Thymus (tissue), 11 donors: ENCODE measurements at regions not wholly inside any gene's neighbourhood (a gene's known extent, or its start where the extent isn't known, plus 50 kb on each side); places are given as distances from the start of the nearest gene placed in this dataset.

Source experiments
- DNase-seq, 9 donors: peaks; one replicate each; pipeline ENCODE4 v3.0.0-alpha.2; 2013; ENCODE audit warnings: low spot score in 9 of 9, low read depth in 6 of 9, missing footprints in 1 of 9
- H3K27ac ChIP-seq, 2 donors: one replicate each; pipeline ENCODE4 v1.5.1; 2013; ENCODE audit warnings: control low read depth in 1 of 2, low read depth in 1 of 2, low read length in 1 of 2, mild to moderate bottlenecking in 1 of 2, moderate library complexity in 1 of 2
- H3K27me3 ChIP-seq, 2 donors: one replicate each; pipeline ENCODE4 v1.5.1; 2013; ENCODE audit warnings: low read length in 1 of 2; ENCODE audit not compliant: control insufficient read depth in 2 of 2, insufficient read depth in 1 of 2
- H3K36me3 ChIP-seq, 2 donors: one replicate each; pipeline ENCODE4 v1.5.1; 2013; ENCODE audit warnings: low read length in 1 of 2, mild to moderate bottlenecking in 1 of 2, moderate library complexity in 1 of 2; ENCODE audit not compliant: control insufficient read depth in 2 of 2, insufficient read depth in 2 of 2
- H3K4me1 ChIP-seq, 2 donors: one replicate each; pipeline ENCODE4 v1.5.1; 2013; ENCODE audit warnings: low read length in 2 of 2; ENCODE audit not compliant: control insufficient read depth in 2 of 2, insufficient read depth in 2 of 2
- H3K4me3 ChIP-seq, 2 donors: one replicate each; pipeline ENCODE4 v1.5.1; 2013; ENCODE audit warnings: low read length in 2 of 2, control low read depth in 1 of 2, mild to moderate bottlenecking in 1 of 2
- H3K9me3 ChIP-seq, 2 donors: one replicate each; pipeline ENCODE4 v1.5.1; 2013; ENCODE audit warnings: low read length in 1 of 2, mild to moderate bottlenecking in 1 of 2; ENCODE audit not compliant: control insufficient read depth in 2 of 2, insufficient read depth in 1 of 2
- WGBS: extraction: QIAGEN DNeasy Blood & Tissue Kit; methylation state at CpG from one replicate; pipeline ENCODE4 v1.1.7; 2013; 5-methylcytosine and 5-hydroxymethylcytosine counted together
- donor health status: healthy.

- no peaks in the 10 kb centered on the region for H3K27me3 ChIP-seq
- H3K27ac ChIP-seq = no peak overlapping the region
- H3K4me3 ChIP-seq = no peak overlapping the region
- DNase-seq = no peak
- WGBS = 96% methylated on average over 2 of the region's 2 CpGs
- no peaks in the 10 kb centered on the region for H3K4me1 ChIP-seq
- no peaks in the 10 kb centered on the region for H3K9me3 ChIP-seq
- no peaks in the 10 kb centered on the region for H3K36me3 ChIP-seq
Observed at GRCh38 chr2:13572466-13572865, 855.7 kb downstream of the TRIB2 start.

GRCh38 chr2:13574831-13575230 lies 858.1 kb downstream of the TRIB2 start:
- Histone ChIP-seq H3K9me3 (no peaks in the 10 kb centered on the region), H3K27me3 (no peaks in the 10 kb centered on the region), H3K4me3 (no peak overlapping the region), H3K4me1 (no peaks in the 10 kb centered on the region), H3K36me3 (no peaks in the 10 kb centered on the region), H3K27ac (no peak overlapping the region)
- 86% methylated on average over 2 of the region's 2 CpGs for WGBS
- DNase-seq = no peak

- no peaks in the 10 kb centered on the region for H3K4me1 ChIP-seq
Observed at GRCh38 chr2:13576406-13577036, 859.8 kb downstream of the TRIB2 start.

GRCh38 chr2:13578547-13578946 lies 861.8 kb downstream of the TRIB2 start:
- Histone ChIP-seq H3K36me3 (no peaks in the 10 kb centered on the region), H3K4me3 (no peak overlapping the region), H3K27ac (no peak overlapping the region), H3K9me3 (no peaks in the 10 kb centered on the region), H3K4me1 (no peaks in the 10 kb centered on the region), H3K27me3 (no peaks in the 10 kb centered on the region)
- 83% methylated on average over 1 of the region's 1 CpG for WGBS
- no peak for DNase-seq

More at GRCh38 chr2:13576406-13577036, 859.8 kb downstream of the TRIB2 start:
- DNase-seq = no peak
- WGBS = 92% methylated on average over 2 of the region's 2 CpGs
- Histone ChIP-seq H3K9me3 (no peaks in the 10 kb centered on the region), H3K36me3 (no peaks in the 10 kb centered on the region), H3K27ac (no peak overlapping the region), H3K4me3 (no peak overlapping the region), H3K27me3 (no peaks in the 10 kb centered on the region)

- no peaks in the 10 kb centered on the region for H3K4me1 ChIP-seq
- no peaks in the 10 kb centered on the region for H3K36me3 ChIP-seq
- DNase-seq = no peak
- no peaks in the 10 kb centered on the region for H3K9me3 ChIP-seq
- no peak overlapping the region for H3K4me3 ChIP-seq
- no peak overlapping the region for H3K27ac ChIP-seq
- no peaks in the 10 kb centered on the region for H3K27me3 ChIP-seq
- 89% methylated on average over 10 of the region's 10 CpGs for WGBS
Observed at GRCh38 chr2:13581471-13581870, 864.7 kb downstream of the TRIB2 start.

GRCh38 chr2:13583609-13584008 lies 866.9 kb downstream of the TRIB2 start:
- Histone ChIP-seq H3K9me3 (no peaks in the 10 kb centered on the region), H3K4me3 (no peak overlapping the region), H3K36me3 (no peaks in the 10 kb centered on the region), H3K4me1 (no peaks in the 10 kb centered on the region), H3K27me3 (no peaks in the 10 kb centered on the region), H3K27ac (no peak overlapping the region)
- no peak for DNase-seq

- Histone ChIP-seq H3K4me3 (no peak overlapping the region), H3K27ac (no peak overlapping the region), H3K4me1 (no peaks in the 10 kb centered on the region), H3K36me3 (no peaks in the 10 kb centered on the region), H3K9me3 (no peaks in the 10 kb centered on the region), H3K27me3 (no peaks in the 10 kb centered on the region)
- 86% methylated on average over 2 of the region's 2 CpGs for WGBS
- DNase-seq = no peak
Observed at GRCh38 chr2:13584020-13584419, 867.3 kb downstream of the TRIB2 start.

- Histone ChIP-seq H3K4me3 (no peak overlapping the region), H3K9me3 (no peaks in the 10 kb centered on the region), H3K4me1 (no peaks in the 10 kb centered on the region), H3K27me3 (no peaks in the 10 kb centered on the region), H3K36me3 (no peaks in the 10 kb centered on the region), H3K27ac (no peak overlapping the region)
- no peak for DNase-seq
Observed at GRCh38 chr2:13585732-13586131, 869.0 kb downstream of the TRIB2 start.

GRCh38 chr2:13596233-13596632 lies 879.5 kb downstream of the TRIB2 start:
- H3K4me1 ChIP-seq = no peaks in the 10 kb centered on the region
- H3K4me3 ChIP-seq = no peak overlapping the region
- DNase-seq = no peak
- H3K27me3 ChIP-seq = no peaks in the 10 kb centered on the region
- no peaks in the 10 kb centered on the region for H3K9me3 ChIP-seq
- no peaks in the 10 kb centered on the region for H3K36me3 ChIP-seq
- WGBS = 85% methylated on average over 4 of the region's 4 CpGs
- no peak overlapping the region for H3K27ac ChIP-seq

GRCh38 chr2:13597176-13597575 lies 880.4 kb downstream of the TRIB2 start:
- H3K4me3 ChIP-seq = no peak overlapping the region
- no peaks in the 10 kb centered on the region for H3K36me3 ChIP-seq
- no peak overlapping the region for H3K27ac ChIP-seq
- 93% methylated on average over 2 of the region's 2 CpGs for WGBS
- no peaks in the 10 kb centered on the region for H3K27me3 ChIP-seq
- no peaks in the 10 kb centered on the region for H3K4me1 ChIP-seq
- no peaks in the 10 kb centered on the region for H3K9me3 ChIP-seq
- no peak for DNase-seq
